ENCODE measurements at regions not wholly inside any gene's neighbourhood (a gene's known extent, or its start where the extent isn't known, plus 50 kb on each side); places are given as distances from the start of the nearest gene placed in this dataset.
"Not testable (repeated sequence)": the region's sequence is repeated elsewhere in the genome, so short reads cannot be mapped to it uniquely, and the experiment has no call there.

- intact Hi-C loops (cut with micrococcal nuclease): no loop called here
Measured at GRCh38 chr20:52010541-52010940, 181.0 kb downstream of the ZFP64 start.

DNA sequence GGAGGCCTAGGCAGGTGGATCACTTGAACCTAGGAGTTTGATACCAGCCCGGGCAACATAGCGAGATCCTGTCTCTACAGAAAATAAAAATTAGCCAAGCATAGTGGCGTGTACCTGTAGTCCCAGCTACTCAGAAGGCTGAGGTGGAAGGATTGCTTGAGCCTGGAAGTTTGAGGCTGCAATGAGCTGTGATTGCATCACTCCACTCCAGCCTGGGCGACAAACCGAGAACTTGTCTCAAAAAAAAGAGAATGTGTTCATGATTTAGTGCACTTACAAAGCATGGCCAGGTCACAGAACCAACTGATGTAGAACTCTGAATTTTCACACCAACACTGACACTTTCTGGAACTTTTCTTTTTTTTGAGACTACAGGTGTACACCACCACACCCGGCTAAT lies 182.7 kb downstream of the ZFP64 start:
- intact Hi-C loops (cut with micrococcal nuclease): no loop called here

GRCh38 chr20:52004715-52005114 lies 186.9 kb downstream of the ZFP64 start:
- intact Hi-C loops (cut with micrococcal nuclease): no loop called here

DNA sequence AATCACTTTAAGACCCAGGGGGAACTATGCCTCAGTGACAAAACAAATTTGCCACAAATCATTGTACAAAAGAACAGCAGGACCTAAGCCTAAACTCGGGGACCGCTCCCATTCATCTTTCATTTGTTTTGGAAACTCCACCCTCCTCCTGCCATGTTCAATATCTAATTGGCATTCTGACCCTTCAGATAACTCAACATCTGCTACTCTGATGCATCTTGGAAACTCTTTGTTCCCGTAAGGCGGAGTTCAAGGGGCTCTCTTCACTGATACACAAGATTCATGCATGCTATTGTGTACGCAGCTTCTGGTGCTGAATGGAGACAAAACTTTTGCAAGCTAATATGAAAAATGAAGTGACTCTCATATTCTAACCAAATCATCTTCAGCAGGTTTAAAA lies 187.6 kb downstream of the ZFP64 start:
- intact Hi-C loops (cut with micrococcal nuclease): no loop called here

- intact Hi-C loops (cut with micrococcal nuclease): no loop called here
Measured at GRCh38 chr20:52003415-52003814, 188.2 kb downstream of the ZFP64 start.

GRCh38 chr20:52001999-52002666 lies 189.4 kb downstream of the ZFP64 start:
- intact Hi-C loops (cut with micrococcal nuclease): no loop called here

DNA sequence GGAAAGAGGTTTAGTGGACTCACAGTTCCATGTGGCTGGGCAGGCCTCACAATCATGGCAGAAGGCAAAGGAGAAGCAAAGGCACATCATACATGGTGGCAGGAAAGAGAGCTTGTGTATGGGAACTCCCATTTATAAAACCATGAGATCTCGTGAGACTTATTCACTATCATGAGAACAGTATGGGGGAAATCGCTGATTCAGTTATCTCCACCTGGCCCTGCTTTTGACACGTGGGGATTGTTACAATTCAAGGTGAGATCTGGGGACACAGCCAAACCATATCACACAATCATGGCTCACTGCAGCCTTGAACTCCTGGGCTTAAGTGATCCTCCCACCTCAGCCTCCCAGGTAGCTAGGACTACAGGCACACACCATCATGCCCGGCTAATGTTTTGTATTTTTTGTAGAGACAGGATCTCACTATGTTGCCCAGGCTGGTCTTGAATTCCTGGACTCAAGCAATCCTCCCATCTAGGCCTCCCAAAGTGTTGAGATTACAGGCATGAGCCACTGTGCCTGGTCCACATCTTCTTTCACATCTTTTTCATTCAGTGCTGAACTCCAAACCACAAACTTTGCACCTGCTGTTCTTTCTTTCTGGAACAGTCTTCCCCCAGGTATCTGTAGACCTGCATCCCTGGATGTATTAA lies 194.2 kb downstream of the ZFP64 start:
- intact Hi-C loops (cut with micrococcal nuclease): not testable (repeated sequence)

GRCh38 chr20:51995551-51995951 lies 193.2 kb upstream of the SALL4 start:
- intact Hi-C loops (cut with micrococcal nuclease): no loop called here

- intact Hi-C loops (cut with micrococcal nuclease): no loop called here
Measured at GRCh38 chr20:51994751-51995417, 192.6 kb upstream of the SALL4 start.

DNA sequence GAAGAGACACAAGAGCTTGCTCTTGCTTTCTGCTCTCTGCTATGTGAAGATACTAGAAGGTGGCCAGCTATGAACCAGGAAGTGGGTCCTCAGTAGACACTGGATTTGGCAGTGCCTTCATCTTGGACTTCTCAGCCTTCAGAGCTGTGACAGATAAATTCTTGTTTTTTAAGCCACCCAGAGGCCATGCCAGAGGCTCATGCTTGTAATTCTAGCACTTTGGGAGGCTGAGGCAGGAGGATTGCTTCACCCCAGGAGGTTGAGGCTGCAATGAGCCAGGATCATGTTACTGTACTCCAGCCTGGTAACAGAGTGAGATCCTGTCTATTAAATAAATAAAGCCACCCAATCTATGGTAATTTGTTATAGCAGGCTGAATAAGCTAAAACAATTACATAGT lies 185.5 kb upstream of the SALL4 start:
- intact Hi-C loops (cut with micrococcal nuclease): no loop called here

GRCh38 chr20:51985013-51985415 lies 182.7 kb upstream of the SALL4 start:
- intact Hi-C loops (cut with micrococcal nuclease): no loop called here

DNA sequence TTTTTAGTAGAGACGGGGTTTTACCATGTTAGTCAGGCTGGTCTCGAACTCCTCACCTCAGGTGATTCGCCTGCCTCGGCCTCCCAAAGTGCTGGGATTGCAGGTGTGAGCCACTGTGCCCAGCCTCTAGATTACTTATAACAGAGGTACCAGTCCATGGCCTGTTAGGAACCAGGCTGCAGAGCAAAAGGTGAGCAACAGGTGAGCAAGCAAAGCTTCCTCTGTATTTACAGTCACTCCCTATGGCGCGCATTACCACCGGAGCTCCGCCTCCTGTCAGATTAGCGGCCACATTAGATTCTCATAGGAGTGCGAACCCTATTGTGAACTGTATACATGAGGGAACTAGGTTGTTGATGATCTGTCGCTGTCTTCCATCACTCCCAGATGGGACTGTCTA lies 178.0 kb upstream of the SALL4 start:
- intact Hi-C loops (cut with micrococcal nuclease): no loop called here

DNA sequence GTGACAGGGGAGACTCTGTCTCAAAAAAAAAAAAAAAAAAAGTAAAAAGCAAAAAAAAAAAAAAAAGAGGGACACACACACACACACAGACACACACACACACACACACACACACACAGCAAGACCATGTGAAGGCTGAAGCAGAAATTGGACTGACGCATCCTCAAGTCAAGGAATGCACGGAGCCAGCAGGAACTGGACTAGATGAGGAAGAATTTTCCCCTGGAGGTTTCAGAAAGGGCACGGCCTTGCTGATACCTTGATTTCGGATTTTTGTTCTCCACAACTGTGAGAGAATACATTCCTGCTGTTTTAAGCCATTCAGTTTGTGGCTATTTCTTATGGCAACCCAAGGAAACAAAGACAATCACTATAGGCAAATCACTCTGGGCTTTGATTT lies 176.9 kb upstream of the SALL4 start:
- intact Hi-C loops (cut with micrococcal nuclease): no loop called here

- intact Hi-C loops (cut with micrococcal nuclease): no loop called here
Measured at GRCh38 chr20:51978070-51978501, 175.8 kb upstream of the SALL4 start.

DNA sequence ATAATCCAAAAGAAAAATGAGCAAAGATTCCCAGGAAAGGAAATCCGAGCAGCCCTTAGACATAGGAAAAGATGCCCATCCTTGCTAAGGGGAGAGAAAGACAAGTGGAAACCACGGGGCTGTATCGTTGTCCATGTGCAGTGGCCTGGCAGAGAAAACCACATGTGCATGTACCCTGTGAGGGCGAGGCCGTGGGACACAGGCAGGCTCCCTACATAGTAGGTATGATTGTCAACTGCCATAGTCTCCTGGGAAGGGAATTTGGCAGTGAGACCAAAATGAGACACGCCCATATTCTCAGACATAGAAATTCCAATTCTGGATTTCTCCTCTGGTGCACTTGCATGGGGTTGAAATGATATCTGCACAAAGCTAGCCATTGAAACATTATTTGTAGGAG lies 169.7 kb upstream of the SALL4 start:
- intact Hi-C loops (cut with micrococcal nuclease): no loop called here

DNA sequence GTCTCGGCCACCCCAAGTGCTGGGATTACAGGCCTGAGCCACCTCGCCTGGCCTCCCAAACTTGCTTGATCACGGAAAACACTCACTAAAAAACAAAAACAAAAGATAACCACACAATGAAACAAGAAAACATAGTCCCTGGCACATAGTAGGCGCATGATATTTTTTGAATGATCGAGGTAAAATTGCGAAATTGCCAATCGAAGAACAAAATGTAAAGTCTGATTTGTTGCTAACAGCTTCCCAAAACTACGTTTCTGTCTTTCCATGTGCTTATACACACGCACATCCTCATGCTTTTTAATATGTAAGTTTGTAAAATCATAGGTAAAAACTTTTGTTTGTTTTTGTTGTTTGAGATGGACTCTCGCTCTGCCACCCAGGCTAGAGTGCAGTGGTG lies 168.5 kb upstream of the SALL4 start:
- intact Hi-C loops (cut with micrococcal nuclease): no loop called here

DNA sequence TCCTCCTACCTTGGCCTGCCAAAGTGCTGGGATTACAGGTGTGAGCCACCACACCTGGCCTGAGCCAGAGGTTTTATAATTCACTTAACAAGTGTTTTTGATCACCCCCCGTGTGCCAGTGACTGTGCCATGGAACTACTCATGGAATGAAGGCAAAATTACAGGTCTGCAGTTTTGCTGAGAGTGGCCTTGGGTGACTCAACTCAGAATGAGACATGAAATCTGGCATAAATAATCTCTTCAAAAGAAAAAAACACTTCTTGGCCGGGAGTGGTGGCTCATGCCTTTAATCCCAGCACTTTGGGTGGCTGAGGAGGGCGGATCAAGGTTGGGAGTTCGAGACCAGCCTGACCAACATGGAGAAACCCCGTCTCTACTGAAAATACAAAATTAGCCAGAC lies 166.9 kb upstream of the SALL4 start:
- intact Hi-C loops (cut with micrococcal nuclease): no loop called here

- intact Hi-C loops (cut with micrococcal nuclease): no loop called here
Measured at GRCh38 chr20:51968151-51968550, 165.8 kb upstream of the SALL4 start.

DNA sequence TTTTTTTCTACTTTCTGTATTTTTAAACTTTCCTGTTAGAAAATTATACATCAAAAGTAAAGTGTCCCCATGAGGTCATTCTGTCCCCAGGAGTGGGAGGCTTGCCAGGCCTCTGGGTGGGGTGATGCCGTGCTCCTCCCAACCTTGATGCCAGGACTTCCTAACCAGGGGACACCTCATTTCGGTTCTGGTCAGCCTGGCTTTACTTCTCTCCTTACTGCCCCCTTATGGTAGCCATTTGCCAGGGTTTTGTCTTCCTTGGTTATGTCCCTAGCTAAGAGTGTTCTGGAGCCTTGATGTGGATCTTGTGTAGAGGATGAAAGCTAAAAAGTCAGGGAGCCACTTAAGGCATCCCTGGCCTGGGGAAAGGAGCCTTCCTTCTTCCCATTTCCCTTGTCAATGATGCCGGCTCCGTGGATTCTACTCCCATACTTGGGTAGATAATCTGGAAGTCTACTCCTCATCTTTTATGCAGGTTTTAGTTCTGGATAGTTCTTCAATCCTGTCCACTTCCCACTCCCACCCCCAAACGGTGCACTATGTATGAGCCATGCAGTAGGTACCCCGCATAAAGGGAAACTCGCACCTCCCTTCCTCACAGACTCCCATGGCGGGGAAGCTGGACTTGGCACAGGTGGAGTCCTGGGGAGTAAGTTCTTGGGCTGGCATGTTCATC lies 164.1 kb upstream of the SALL4 start:
- intact Hi-C loops (cut with micrococcal nuclease): no loop called here

- intact Hi-C loops (cut with micrococcal nuclease): no loop called here
Measured at GRCh38 chr20:51961964-51962761, 159.8 kb upstream of the SALL4 start.

- intact Hi-C loops (cut with micrococcal nuclease): no loop called here
Measured at GRCh38 chr20:51960047-51960675, 157.8 kb upstream of the SALL4 start.
